Effector memory CD4-positive, alpha-beta T cell (primary cell): ENCODE measurements at regions not wholly inside any gene's neighbourhood (a gene's known extent, or its start where the extent isn't known, plus 50 kb on each side); places are given as distances from the start of the nearest gene placed in this dataset.

ENCODE experiments used
- DNase-seq, 3 donors: peaks; one replicate each; pipeline ENCODE4 v3.0.0-alpha.2; 2020
- H3K27ac ChIP-seq: 2 replicates; pipeline ENCODE4 v1.7.0; 2013; ENCODE audit warnings: mild to moderate bottlenecking, low read length, moderate library complexity; ENCODE audit not compliant: insufficient read depth, poor library complexity, severe bottlenecking
- H3K27me3 ChIP-seq: replicated peaks from 2 replicates; pipeline ENCODE4 v1.7.0; 2013; ENCODE audit warnings: mild to moderate bottlenecking, low read length; ENCODE audit not compliant: insufficient read depth, control insufficient read depth, poor library complexity, severe bottlenecking
- H3K36me3 ChIP-seq: 2 replicates; pipeline ENCODE4 v1.7.0; 2013; ENCODE audit warnings: mild to moderate bottlenecking, low read length, moderate library complexity; ENCODE audit not compliant: control insufficient read depth, insufficient read depth
- H3K4me1 ChIP-seq: 2 replicates; pipeline ENCODE4 v1.7.0; 2013; ENCODE audit warnings: low read length, mild to moderate bottlenecking; ENCODE audit not compliant: control insufficient read depth, insufficient read depth, poor library complexity, severe bottlenecking
- H3K4me3 ChIP-seq: 2 replicates; pipeline ENCODE4 v1.7.0; 2013; ENCODE audit warnings: low read length, low read depth, mild to moderate bottlenecking; ENCODE audit not compliant: insufficient read depth, poor library complexity, severe bottlenecking
- H3K9me3 ChIP-seq: 2 replicates; pipeline ENCODE4 v1.7.0; 2013; ENCODE audit warnings: mild to moderate bottlenecking, low read length, moderate library complexity; ENCODE audit not compliant: control insufficient read depth

DNA sequence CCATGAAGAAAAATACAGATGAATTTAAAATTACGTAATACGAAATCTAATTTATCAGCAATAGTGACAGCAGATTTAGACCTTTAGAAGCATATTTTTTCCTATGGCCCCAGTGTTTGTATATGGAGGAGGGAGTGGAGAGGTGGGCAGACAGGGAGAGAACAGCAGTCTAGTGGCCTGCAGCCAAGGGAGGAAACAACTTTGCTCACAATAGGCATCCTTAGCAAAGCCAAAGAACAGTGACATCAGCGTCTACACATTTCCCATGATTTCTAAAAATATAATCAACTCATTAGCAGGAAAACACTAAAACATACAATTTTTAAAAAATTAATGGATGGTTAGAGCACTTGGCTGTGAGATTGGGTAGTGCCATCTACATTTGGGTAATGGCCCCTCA lies 622.6 kb upstream of the ATP2B1 start:
- Histone ChIP-seq H3K4me1 (no peaks in the 10 kb centered on the region), H3K27me3 (no peaks in the 10 kb centered on the region), H3K36me3 (no peaks in the 10 kb centered on the region), H3K4me3 (no peak overlapping the region), H3K9me3 (no peaks in the 10 kb centered on the region), H3K27ac (no peak overlapping the region)
- no peak for DNase-seq

DNA sequence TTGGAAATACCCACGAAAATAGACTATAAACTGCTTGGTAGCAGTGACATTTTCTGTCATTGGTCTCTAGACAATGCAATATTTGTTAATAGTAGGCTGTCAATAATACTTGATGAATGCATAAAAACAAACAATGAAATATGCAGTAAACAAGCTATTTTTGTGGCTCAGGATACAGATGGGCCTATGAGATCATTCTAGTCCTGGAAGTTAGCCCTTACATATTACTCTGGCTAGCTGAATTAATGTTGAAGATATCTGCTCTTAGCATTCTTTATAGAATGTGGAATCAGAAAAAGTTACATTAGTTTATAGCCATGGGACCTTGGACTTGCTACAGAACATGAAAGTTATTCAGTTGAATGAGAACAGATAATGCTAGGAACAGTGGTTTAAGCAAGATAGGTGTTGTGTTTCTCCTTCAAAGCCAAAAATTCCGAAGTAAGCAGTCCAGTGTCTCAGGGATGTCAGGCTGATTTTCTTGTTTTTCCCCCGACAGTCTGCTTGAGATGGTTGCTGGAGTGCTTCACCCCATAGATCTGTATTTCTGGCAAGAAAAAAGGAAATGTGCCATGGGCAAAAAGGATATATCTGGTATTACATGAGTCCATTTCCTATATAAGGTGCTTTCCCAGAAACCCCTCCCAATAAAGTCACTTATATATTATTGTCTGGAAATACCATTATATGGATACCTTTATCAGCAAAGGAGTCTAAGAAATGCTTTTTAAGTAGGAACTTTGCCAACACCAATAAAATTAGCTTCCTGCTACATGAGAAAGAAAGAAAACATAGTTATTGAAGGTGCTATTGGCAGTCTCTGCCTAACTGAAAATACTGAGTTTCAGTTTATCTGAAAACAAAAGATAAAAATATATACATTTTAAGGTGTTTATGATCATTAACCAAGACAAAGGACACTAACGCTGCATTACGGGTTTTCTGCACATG lies 619.4 kb upstream of the ATP2B1 start:
- no peak overlapping the region for H3K4me3 ChIP-seq
- no peaks in the 10 kb centered on the region for H3K4me1 ChIP-seq
- no peaks in the 10 kb centered on the region for H3K9me3 ChIP-seq
- H3K27me3 ChIP-seq = no peaks in the 10 kb centered on the region
- no peak for DNase-seq
- no peak overlapping the region for H3K27ac ChIP-seq
- no peaks in the 10 kb centered on the region for H3K36me3 ChIP-seq

DNA sequence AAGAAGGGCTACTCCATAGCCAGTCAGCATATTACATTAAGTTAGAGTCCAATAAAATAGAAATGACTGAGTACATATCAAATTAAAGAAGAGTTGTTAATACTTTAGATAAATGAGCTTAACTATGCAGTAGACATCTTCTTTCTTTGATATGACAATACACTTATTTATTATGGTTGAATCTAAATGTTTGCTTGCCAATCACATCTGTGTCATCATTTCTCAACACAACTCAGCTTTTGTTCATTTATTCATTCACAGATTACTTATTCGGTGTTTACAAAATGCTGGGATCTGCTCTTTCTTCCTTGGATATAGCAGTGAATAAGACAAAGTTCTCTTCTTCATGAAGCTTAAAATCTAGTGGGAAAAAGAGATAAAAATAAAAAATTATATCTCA lies 614.6 kb upstream of the ATP2B1 start:
- H3K4me3 ChIP-seq = no peak overlapping the region
- H3K4me1 ChIP-seq = no peaks in the 10 kb centered on the region
- H3K36me3 ChIP-seq = no peaks in the 10 kb centered on the region
- no peaks in the 10 kb centered on the region for H3K9me3 ChIP-seq
- DNase-seq = no peak
- H3K27ac ChIP-seq = no peak overlapping the region
- H3K27me3 ChIP-seq = no peaks in the 10 kb centered on the region

- Histone ChIP-seq H3K4me1 (no peaks in the 10 kb centered on the region), H3K27me3 (no peaks in the 10 kb centered on the region), H3K36me3 (no peaks in the 10 kb centered on the region), H3K9me3 (no peaks in the 10 kb centered on the region), H3K4me3 (no peak overlapping the region), H3K27ac (no peak overlapping the region)
- DNase-seq = no peak
Measured at GRCh38 chr12:90322006-90322405, 613.4 kb upstream of the ATP2B1 start.

- H3K4me1 ChIP-seq = no peaks in the 10 kb centered on the region
- no peaks in the 10 kb centered on the region for H3K9me3 ChIP-seq
- no peaks in the 10 kb centered on the region for H3K36me3 ChIP-seq
- H3K4me3 ChIP-seq = no peak overlapping the region
- no peak overlapping the region for H3K27ac ChIP-seq
- no peaks in the 10 kb centered on the region for H3K27me3 ChIP-seq
- DNase-seq = no peak
Measured at GRCh38 chr12:90321369-90321768, 612.7 kb upstream of the ATP2B1 start.

- Histone ChIP-seq H3K9me3 (no peaks in the 10 kb centered on the region), H3K27ac (no peak overlapping the region), H3K4me3 (no peak overlapping the region), H3K4me1 (no peaks in the 10 kb centered on the region), H3K27me3 (no peaks in the 10 kb centered on the region), H3K36me3 (no peaks in the 10 kb centered on the region)
- DNase-seq = no peak
Measured at GRCh38 chr12:90311561-90311960, 602.9 kb upstream of the ATP2B1 start.

- no peaks in the 10 kb centered on the region for H3K36me3 ChIP-seq
- H3K4me1 ChIP-seq = no peaks in the 10 kb centered on the region
- no peak overlapping the region for H3K4me3 ChIP-seq
- no peaks in the 10 kb centered on the region for H3K9me3 ChIP-seq
- no peak for DNase-seq
- no peak overlapping the region for H3K27ac ChIP-seq
- no peaks in the 10 kb centered on the region for H3K27me3 ChIP-seq
Measured at GRCh38 chr12:90305379-90305778, 596.7 kb upstream of the ATP2B1 start.

DNA sequence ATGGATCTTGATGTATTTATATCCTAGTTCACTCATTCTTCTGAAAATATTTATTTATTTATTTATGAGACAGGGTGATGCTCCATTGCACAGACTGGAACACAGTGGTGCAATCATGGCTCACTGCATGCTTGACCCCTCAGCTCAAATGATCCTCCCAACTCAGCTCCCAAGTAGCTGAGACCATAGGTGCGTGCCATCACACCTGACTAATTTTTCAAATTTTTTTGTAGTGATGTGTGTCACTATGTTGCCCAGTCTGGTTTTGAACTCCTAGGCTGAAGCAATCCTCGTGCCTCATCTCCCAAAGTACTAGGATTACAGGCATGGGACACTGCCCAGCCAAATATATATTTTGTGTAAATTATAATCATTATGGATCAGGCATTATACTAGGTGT lies 595.6 kb upstream of the ATP2B1 start:
- no peak for DNase-seq
- Histone ChIP-seq H3K4me3 (no peak overlapping the region), H3K27ac (no peak overlapping the region), H3K27me3 (no peaks in the 10 kb centered on the region), H3K4me1 (no peaks in the 10 kb centered on the region), H3K9me3 (no peaks in the 10 kb centered on the region), H3K36me3 (no peaks in the 10 kb centered on the region)

DNA sequence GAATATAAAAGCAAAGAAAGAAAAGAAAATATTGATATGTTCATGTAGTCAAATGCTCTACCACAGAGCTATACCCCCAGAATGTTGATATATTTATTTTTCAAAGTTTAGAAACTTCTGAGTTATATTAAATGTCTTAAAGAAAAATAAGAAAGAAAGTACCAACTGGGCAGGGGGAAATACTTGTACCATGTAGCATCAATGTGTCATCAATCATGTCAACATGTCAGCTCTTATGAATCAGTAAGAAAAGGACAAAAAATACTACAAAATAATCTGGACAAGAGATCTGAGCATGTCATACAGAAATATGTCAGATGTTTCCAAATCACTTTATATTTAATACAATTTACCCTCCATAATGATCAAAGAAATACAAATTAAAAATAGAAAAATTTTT lies 595.1 kb upstream of the ATP2B1 start:
- H3K4me3 ChIP-seq = no peak overlapping the region
- no peak for DNase-seq
- H3K4me1 ChIP-seq = no peaks in the 10 kb centered on the region
- no peaks in the 10 kb centered on the region for H3K36me3 ChIP-seq
- no peaks in the 10 kb centered on the region for H3K9me3 ChIP-seq
- no peaks in the 10 kb centered on the region for H3K27me3 ChIP-seq
- H3K27ac ChIP-seq = no peak overlapping the region

DNA sequence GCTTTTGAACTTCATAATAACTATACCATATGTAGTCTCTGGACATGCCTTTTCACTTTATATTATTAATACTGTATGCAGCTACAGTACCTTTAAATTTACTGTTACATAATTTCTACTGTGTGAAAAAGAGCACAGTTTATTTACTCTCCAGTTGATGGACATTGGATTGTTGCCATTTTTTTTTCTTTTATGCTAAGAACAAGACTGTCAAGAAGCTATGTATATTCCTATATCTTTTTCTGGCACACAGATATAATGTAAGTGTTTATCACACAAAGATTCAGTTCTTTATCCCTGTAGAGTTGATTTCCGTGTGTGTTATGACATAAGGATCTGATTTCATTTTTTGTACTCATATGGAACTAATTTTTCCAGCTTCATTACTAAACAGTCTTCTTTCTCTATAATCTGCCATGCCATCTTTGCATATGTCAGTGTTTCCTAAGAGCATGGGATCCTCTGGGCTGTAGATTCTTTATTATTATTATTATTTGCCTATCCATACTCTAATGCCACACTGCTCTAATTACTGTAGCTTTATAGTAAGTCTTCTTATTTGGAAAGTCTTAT lies 593.0 kb upstream of the ATP2B1 start:
- no peak for DNase-seq
- Histone ChIP-seq H3K27ac (no peak overlapping the region), H3K4me3 (no peak overlapping the region), H3K4me1 (no peaks in the 10 kb centered on the region), H3K9me3 (no peaks in the 10 kb centered on the region), H3K36me3 (no peaks in the 10 kb centered on the region), H3K27me3 (no peaks in the 10 kb centered on the region)
